ENCODE measurements at regions not wholly inside any gene's neighbourhood (a gene's known extent, or its start where the extent isn't known, plus 50 kb on each side); places are given as distances from the start of the nearest gene placed in this dataset.

- H3K36me3 Mint-ChIP-seq (ENCODE audit: insufficient read depth) = no peaks in the 10 kb centered on the region
- ATAC-seq (replicated peaks) (no peak), DNase-seq (no peak)
- no peaks in the 10 kb centered on the region for H3K4me1 Mint-ChIP-seq (ENCODE audit: low read depth in 2 of 2)
- H3K27ac Mint-ChIP-seq = no peak overlapping the region
- peaks cover 27 to 30% of the 10 kb centered on the region in 2 donors for H3K27me3 Mint-ChIP-seq
- no peaks in the 10 kb centered on the region for H3K9me3 Mint-ChIP-seq
- no peak overlapping the region for H3K4me3 Mint-ChIP-seq
Observed at GRCh38 chr11:69997352-69997751, 80.8 kb upstream of the ANO1 start.

DNA sequence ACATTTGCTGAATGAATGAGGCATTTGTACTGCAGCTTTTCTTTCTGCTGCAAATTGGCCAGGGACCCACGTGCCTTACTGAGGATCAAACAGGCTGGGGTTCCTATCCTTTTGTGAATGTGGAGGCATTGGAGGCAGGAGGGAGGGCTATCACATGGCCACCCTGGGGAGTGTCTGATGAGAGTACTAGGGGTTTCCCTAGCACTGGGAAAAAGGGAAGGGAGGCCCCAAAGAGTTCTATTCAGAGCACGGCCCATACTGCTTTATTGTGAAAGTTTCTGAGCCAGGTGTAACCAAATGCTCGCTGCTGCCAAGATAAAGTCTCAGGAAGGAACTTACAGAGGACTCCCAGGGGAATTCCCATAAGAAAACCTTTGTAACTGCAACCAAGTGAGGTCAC lies 78.4 kb upstream of the ANO1 start:
- H3K4me3 Mint-ChIP-seq = no peak overlapping the region
- DNase-seq = no peak
- no peak for ATAC-seq (replicated peaks)
- H3K27me3 Mint-ChIP-seq = peaks cover 17 to 34% of the 10 kb centered on the region in 2 donors
- no peaks in the 10 kb centered on the region for H3K9me3 Mint-ChIP-seq
- no peaks in the 10 kb centered on the region for H3K36me3 Mint-ChIP-seq (ENCODE audit: insufficient read depth)
- no peak overlapping the region for H3K27ac Mint-ChIP-seq
- no peaks in the 10 kb centered on the region for H3K4me1 Mint-ChIP-seq (ENCODE audit: low read depth in 2 of 2)

- H3K4me1 Mint-ChIP-seq (ENCODE audit: low read depth in 2 of 2) = no peaks in the 10 kb centered on the region
- peaks cover 17 to 34% of the 10 kb centered on the region in 2 donors for H3K27me3 Mint-ChIP-seq
- no peaks in the 10 kb centered on the region for H3K9me3 Mint-ChIP-seq
Observed at GRCh38 chr11:70000228-70000627, 77.9 kb upstream of the ANO1 start.

DNA sequence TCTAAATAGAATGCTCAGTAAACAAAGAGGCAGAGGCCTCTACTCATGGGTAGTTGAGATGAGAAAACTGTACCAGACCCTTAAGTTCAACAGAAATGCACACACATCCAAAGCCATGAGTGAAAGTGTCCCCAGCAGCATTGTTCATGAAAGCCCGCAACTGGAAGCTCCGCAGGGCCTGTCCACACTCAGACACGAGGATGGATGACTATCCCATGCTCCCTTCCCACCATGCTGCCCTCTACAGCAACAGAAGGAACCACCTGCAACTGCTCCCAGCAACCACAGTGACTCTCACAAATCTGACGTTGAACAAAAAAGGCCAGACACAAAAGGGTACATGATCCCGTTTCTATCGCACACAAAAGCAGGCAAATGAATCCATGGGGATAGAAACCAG lies 76.9 kb upstream of the ANO1 start:
- H3K4me3 Mint-ChIP-seq = no peak overlapping the region
- DNase-seq (no peak), ATAC-seq (replicated peaks) (no peak)
- H3K4me1 Mint-ChIP-seq (ENCODE audit: low read depth in 2 of 2) = no peaks in the 10 kb centered on the region
- peaks cover 19 to 34% of the 10 kb centered on the region in 2 donors for H3K27me3 Mint-ChIP-seq
- no peak overlapping the region for H3K27ac Mint-ChIP-seq
- no peaks in the 10 kb centered on the region for H3K9me3 Mint-ChIP-seq
- no peaks in the 10 kb centered on the region for H3K36me3 Mint-ChIP-seq (ENCODE audit: insufficient read depth)

More at GRCh38 chr11:70000228-70000627, 77.9 kb upstream of the ANO1 start:
- Mint-ChIP-seq H3K27ac (no peak overlapping the region), H3K4me3 (no peak overlapping the region), H3K36me3 (ENCODE audit: insufficient read depth) (no peaks in the 10 kb centered on the region)
- no peak for ATAC-seq (replicated peaks)
- DNase-seq = no peak

DNA sequence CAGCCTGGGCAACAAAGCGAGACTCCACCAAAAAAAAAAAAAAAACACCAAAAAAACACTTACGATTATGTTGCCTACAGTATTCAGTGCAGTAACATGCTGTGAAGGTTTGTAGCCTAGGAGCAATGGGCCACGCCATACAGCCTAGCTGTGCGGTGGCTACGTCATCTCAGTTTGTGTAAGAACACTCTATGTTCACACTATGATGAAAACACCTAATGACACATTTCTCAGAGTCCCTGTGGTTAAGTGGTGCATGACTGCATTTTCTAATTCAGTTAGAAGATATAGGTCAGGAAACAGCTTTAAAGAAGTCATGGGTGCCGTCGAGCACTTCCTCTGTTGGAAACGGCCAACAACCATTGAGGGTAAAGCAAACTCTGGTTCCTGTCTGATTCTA lies 75.7 kb upstream of the ANO1 start:
- no peaks in the 10 kb centered on the region for H3K36me3 Mint-ChIP-seq (ENCODE audit: insufficient read depth)
- H3K4me3 Mint-ChIP-seq = no peak overlapping the region
- H3K4me1 Mint-ChIP-seq (ENCODE audit: low read depth in 2 of 2) = no peaks in the 10 kb centered on the region
- no peaks in the 10 kb centered on the region for H3K9me3 Mint-ChIP-seq
- H3K27ac Mint-ChIP-seq = no peak overlapping the region
- peak; percentile 31 for ATAC-seq (replicated peaks)
- H3K27me3 Mint-ChIP-seq = peaks cover 24 to 31% of the 10 kb centered on the region in 2 donors
- DNase-seq = no peak

- H3K4me1 Mint-ChIP-seq (ENCODE audit: low read depth in 2 of 2) = no peaks in the 10 kb centered on the region
- peaks cover 15 to 21% of the 10 kb centered on the region in 2 donors for H3K27me3 Mint-ChIP-seq
- no peak overlapping the region for H3K27ac Mint-ChIP-seq
- H3K4me3 Mint-ChIP-seq = no peak overlapping the region
- ATAC-seq (replicated peaks) (no peak), DNase-seq (no peak)
- H3K9me3 Mint-ChIP-seq = no peaks in the 10 kb centered on the region
- H3K36me3 Mint-ChIP-seq (ENCODE audit: insufficient read depth) = no peaks in the 10 kb centered on the region
Observed at GRCh38 chr11:70005107-70005818, 72.9 kb upstream of the ANO1 start.

- Mint-ChIP-seq H3K9me3 (no peaks in the 10 kb centered on the region), H3K4me1 (ENCODE audit: low read depth in 2 of 2) (no peaks in the 10 kb centered on the region), H3K27me3 (peaks cover 12 to 15% of the 10 kb centered on the region in 2 donors), H3K27ac (no peak overlapping the region), H3K4me3 (no peak overlapping the region), H3K36me3 (ENCODE audit: insufficient read depth) (no peaks in the 10 kb centered on the region)
- no peak for ATAC-seq (replicated peaks)
- DNase-seq = no peak
Observed at GRCh38 chr11:70007796-70008195, 70.3 kb upstream of the ANO1 start.

DNA sequence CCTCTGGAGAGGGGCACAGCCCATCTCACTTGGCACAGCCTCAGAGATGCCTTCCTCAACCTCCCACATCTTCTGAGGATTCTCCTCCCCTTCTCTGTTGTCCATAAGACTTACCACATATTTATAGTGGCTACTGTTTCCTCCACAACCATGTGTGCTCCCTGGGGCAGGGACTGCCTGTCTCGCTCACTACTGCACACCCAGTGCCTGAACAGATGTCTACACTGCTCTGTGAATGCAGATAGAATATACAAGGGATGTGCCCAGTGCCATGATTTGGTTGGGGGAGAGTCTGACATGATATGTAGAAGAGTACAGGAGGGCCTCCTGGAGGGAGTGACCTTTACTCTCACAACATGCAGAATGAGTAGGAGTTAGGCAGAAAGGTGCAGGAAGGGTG lies 67.3 kb upstream of the ANO1 start:
- ATAC-seq (replicated peaks) (no peak), DNase-seq (no peak)
- Mint-ChIP-seq H3K36me3 (ENCODE audit: insufficient read depth) (no peaks in the 10 kb centered on the region), H3K4me3 (no peak overlapping the region), H3K27me3 (peaks cover 0 to 15% of the 10 kb centered on the region in 2 donors), H3K9me3 (no peaks in the 10 kb centered on the region), H3K4me1 (ENCODE audit: low read depth in 2 of 2) (no peaks in the 10 kb centered on the region), H3K27ac (no peak overlapping the region)

GRCh38 chr11:70012134-70012733 lies 65.9 kb upstream of the ANO1 start:
- Mint-ChIP-seq H3K4me1 (ENCODE audit: low read depth in 2 of 2) (no peaks in the 10 kb centered on the region), H3K4me3 (no peak overlapping the region), H3K27me3 (peaks cover 4 to 7% of the 10 kb centered on the region in 2 donors), H3K27ac (no peak overlapping the region), H3K9me3 (no peaks in the 10 kb centered on the region), H3K36me3 (ENCODE audit: insufficient read depth) (no peaks in the 10 kb centered on the region)
- ATAC-seq (replicated peaks) (no peak), DNase-seq (no peak)

GRCh38 chr11:70014291-70014690 lies 63.8 kb upstream of the ANO1 start:
- Mint-ChIP-seq H3K9me3 (no peaks in the 10 kb centered on the region), H3K4me1 (ENCODE audit: low read depth in 2 of 2) (no peaks in the 10 kb centered on the region), H3K27me3 (peaks cover 13 to 21% of the 10 kb centered on the region in 2 donors), H3K4me3 (no peak overlapping the region), H3K27ac (no peak overlapping the region), H3K36me3 (ENCODE audit: insufficient read depth) (peaks cover 3% of the 10 kb centered on the region)
- DNase-seq (no peak), ATAC-seq (replicated peaks) (no peak)

GRCh38 chr11:70016666-70017367 lies 61.3 kb upstream of the ANO1 start:
- Mint-ChIP-seq H3K27me3 (peaks cover 15 to 38% of the 10 kb centered on the region in 2 donors), H3K9me3 (no peaks in the 10 kb centered on the region), H3K4me1 (ENCODE audit: low read depth in 2 of 2) (no peaks in the 10 kb centered on the region), H3K4me3 (no peak overlapping the region), H3K27ac (no peak overlapping the region), H3K36me3 (ENCODE audit: insufficient read depth) (peaks cover 3% of the 10 kb centered on the region)
- DNase-seq (no peak), ATAC-seq (replicated peaks) (no peak)

GRCh38 chr11:70018816-70019215 lies 59.3 kb upstream of the ANO1 start:
- Mint-ChIP-seq H3K4me3 (no peak overlapping the region), H3K27me3 (peaks cover 20 to 53% of the 10 kb centered on the region in 2 donors), H3K36me3 (ENCODE audit: insufficient read depth) (peaks cover 3% of the 10 kb centered on the region), H3K27ac (no peak overlapping the region), H3K4me1 (ENCODE audit: low read depth in 2 of 2) (no peaks in the 10 kb centered on the region), H3K9me3 (no peaks in the 10 kb centered on the region)
- ATAC-seq (replicated peaks) = no peak
- no peak for DNase-seq

GRCh38 chr11:70019576-70020011 lies 58.5 kb upstream of the ANO1 start:
- Mint-ChIP-seq H3K4me3 (no peak overlapping the region), H3K9me3 (no peaks in the 10 kb centered on the region), H3K27me3 (peaks cover 20 to 53% of the 10 kb centered on the region in 2 donors), H3K27ac (no peak overlapping the region), H3K36me3 (ENCODE audit: insufficient read depth) (peaks cover 3% of the 10 kb centered on the region), H3K4me1 (ENCODE audit: low read depth in 2 of 2) (no peaks in the 10 kb centered on the region)
- DNase-seq = no peak
- no peak for ATAC-seq (replicated peaks)
